Neutrophil (primary cell): ENCODE measurements at regions not wholly inside any gene's neighbourhood (a gene's known extent, or its start where the extent isn't known, plus 50 kb on each side); places are given as distances from the start of the nearest gene placed in this dataset.

Source experiments
- H3K27ac ChIP-seq: fragments of 200-600 bp; sonication (generic); 2 replicates; pipeline ENCODE4 v1.5.1; 2016; ENCODE audit warnings: mild to moderate bottlenecking, moderate library complexity
- H3K27me3 ChIP-seq: fragments of 200-600 bp; sonication (generic); 2 replicates; pipeline ENCODE4 v1.6.0; 2016; ENCODE audit warnings: mild to moderate bottlenecking
- H3K36me3 ChIP-seq: fragments of 200-600 bp; sonication (generic); 2 replicates; pipeline ENCODE4 v1.5.1; 2017
- H3K4me1 ChIP-seq, 2 experiments: fragments of 200-600 bp in 1 of 2; sonication (generic) in 1 of 2; 1 replicate in 1 of 2; 2 replicates in 1 of 2; pipeline versions ENCODE4 v1.5.1 to v1.6.1; 2013 to 2016; ENCODE audit warnings: low read depth in 1 of 2, low read length in 1 of 2, mild to moderate bottlenecking in 1 of 2, moderate library complexity in 1 of 2; ENCODE audit not compliant: control insufficient read depth in 1 of 2, insufficient read depth in 1 of 2
- H3K4me3 ChIP-seq, 2 experiments: fragments of 200-600 bp in 1 of 2; sonication (generic) in 1 of 2; 1 replicate in 1 of 2; 2 replicates in 1 of 2; pipeline ENCODE4 v1.5.1; 2013 to 2016; ENCODE audit warnings: low read depth in 1 of 2, low read length in 1 of 2, mild to moderate bottlenecking in 1 of 2, moderate library complexity in 1 of 2
- H3K9me3 ChIP-seq: fragments of 200-600 bp; sonication (generic); 2 replicates; pipeline ENCODE4 v1.5.1; 2016
- CTCF ChIP-seq: fragments of 200-600 bp; sonication (generic); IDR thresholded peaks from 2 replicates; pipeline ENCODE4 v1.5.1; 2016; ENCODE audit warnings: antibody characterized with exemption

DNA sequence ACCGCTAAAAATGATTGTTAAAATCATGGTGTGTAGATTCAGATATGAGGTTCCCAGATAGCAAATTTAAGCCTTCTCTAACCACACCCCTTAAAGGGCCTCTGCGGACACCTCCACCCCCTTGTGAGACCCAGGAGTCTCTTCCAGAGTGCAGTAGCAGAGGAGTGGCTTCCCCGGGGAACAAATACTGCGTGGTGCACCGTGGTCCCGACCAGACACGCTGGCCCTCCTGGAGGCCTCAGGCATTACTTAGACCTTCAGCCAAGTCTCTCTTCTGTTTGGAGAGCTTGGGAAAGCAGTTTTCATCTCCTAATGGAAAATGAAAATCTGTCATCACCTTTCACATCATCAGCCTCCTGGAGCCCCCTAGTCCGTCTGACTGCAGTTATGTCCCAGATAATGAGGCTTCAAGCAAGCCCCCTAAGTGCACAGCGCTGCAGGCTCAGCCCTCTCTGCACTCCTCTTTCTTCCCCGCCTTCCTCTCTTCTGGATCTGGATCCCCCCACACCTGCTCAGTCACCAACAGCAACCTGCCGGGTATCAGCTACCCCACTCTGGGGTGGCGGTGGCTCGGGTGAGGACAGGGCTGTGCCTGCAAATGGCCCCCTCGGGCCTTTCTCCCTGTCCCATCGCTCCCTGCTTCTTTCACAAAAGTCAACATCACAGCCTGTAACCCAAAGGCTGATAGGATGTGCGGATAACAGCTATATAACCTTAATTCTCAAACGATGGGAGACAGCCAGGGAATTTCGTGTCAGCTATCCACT, 58.8 kb upstream of the TAGAP start:
- Histone ChIP-seq H3K27ac (peak overlapping the region; percentile 67), H3K4me3 (peak overlapping the region in 1 of 2 experiments; percentile 42), H3K9me3 (no peaks in the 10 kb centered on the region), H3K27me3 (no peaks in the 10 kb centered on the region), H3K4me1 (peaks cover 52 to 60% of the 10 kb centered on the region in 2 experiments), H3K36me3 (no peaks in the 10 kb centered on the region)
- TF ChIP-seq CTCF = no peak

DNA sequence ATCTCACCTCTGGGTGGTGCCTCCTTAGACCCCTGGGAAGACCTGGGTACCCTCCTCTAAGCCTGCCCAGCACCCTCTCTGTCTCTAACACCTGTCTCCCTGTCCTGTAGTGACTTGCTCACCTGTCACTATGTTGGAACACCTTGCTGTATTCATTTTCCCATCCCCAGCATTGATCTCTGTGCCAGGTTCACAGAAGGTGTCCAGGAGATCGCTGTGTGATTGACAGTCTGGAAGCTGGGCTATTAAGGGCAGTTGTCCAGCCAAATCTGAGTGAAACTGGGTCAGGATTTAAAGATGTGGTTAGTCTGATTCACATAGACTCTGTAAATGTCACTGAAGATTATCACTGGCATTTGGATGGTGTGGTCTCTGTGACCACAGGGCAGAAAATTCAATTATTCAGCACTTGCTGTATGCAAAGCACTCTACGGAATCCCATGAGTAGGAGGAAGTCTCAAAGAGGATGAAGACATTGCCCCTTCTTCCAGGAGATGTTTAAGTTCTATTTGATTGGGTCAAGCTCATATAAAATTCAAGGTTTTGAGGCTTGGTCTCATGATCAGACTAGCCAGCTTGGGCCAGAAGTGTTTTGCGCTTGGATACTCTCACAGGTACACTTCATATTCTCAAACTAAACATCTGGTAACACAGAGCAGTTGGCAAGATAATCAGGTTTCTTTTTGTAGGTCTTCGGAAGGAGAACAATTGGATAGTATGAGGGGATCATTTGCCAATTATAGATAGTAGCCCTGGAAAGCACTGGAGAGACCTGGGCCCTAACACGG, 57.8 kb upstream of the TAGAP start:
- Histone ChIP-seq H3K36me3 (no peaks in the 10 kb centered on the region), H3K9me3 (no peaks in the 10 kb centered on the region), H3K4me1 (peaks cover 55 to 61% of the 10 kb centered on the region in 2 experiments), H3K27me3 (no peaks in the 10 kb centered on the region), H3K4me3 (no peak overlapping the region), H3K27ac (peak overlapping the region; percentile 9)
- TF ChIP-seq CTCF = no peak

DNA sequence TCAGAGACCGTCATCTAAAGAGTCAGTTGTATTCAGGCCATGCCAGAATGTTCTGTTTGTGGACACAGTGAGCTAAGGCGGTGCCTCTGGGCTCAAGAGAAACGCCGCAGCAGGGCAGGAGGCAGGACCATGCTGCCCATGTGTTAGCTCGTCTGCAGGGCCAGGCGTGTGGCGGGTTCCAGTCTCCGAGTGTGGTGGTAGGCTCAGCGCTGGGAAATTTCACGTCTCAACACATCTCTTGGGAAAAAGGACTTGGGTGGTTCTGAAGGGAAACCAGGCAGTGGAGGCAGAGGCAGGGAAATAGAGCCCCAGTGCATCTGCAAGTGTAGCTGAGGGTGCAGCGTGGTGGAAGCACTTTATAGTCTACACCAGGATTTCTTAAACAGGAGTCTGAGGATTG, 56.9 kb upstream of the TAGAP start:
- Histone ChIP-seq H3K27me3 (no peaks in the 10 kb centered on the region), H3K36me3 (no peaks in the 10 kb centered on the region), H3K27ac (no peak overlapping the region), H3K9me3 (no peaks in the 10 kb centered on the region), H3K4me3 (no peak overlapping the region), H3K4me1 (peaks cover 46 to 52% of the 10 kb centered on the region in 2 experiments)
- no peak for TF ChIP-seq CTCF

DNA sequence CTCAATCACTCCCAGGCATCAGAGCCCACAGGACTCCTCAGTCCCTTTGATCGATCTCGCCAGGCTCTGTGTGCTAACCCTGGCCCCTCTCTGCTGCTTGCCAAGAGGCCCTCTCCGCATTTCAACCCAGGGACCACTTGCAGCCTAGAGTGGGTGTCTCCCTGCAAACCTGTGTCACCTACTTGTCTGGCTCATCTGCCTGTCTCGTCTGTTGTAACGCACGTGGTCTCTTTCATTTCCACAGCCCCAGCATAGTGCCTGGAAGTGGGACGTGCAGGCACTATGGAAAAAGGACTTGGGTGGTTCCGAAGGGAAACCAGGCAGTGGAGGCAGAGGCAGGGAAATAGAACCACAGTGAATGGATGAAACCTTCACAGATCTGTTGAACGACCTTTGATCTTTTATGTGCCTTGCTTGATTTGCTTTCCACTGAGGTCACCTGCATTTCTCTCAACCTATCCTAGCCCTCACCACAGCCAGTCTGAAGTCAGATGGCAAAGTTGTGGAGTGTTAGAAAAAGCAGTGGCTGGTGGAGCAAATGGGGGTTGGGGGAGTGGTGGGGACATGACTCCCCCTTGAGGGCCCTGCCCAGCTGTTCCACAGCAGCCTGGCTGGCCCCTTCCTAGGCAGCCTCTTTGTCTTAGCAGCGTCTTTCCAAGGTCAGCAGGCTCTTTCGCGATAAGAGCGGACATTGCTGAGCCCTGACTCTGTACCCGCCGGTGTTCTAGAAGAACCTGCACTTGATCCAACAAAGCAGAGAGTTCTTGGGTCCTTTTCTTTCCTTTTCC, 55.8 kb upstream of the TAGAP start:
- no peak for TF ChIP-seq CTCF
- Histone ChIP-seq H3K9me3 (no peaks in the 10 kb centered on the region), H3K4me1 (peaks cover 36 to 44% of the 10 kb centered on the region in 2 experiments), H3K27ac (peak overlapping the region; percentile 22), H3K4me3 (no peak overlapping the region), H3K36me3 (no peaks in the 10 kb centered on the region), H3K27me3 (no peaks in the 10 kb centered on the region)

DNA sequence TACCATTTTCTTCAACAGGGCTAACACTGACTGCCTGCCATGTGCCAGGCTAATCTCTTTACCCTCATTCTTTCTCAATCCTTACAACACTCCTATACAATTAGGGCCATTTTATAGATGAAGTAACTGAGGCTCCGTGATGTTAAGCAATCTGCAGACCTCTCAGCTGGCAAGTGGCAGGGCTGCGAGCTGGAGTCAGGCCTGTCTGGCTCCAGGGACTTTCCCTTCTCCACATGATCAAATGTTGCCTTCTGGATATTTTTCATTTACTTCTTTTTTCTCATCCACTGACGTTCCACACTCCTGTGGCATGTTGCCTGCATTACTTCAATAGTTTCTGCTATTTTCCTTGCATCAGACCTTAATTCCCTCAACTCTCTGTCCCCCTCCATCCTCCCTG, 55.2 kb upstream of the TAGAP start:
- Histone ChIP-seq H3K4me3 (no peak overlapping the region), H3K9me3 (no peaks in the 10 kb centered on the region), H3K27ac (peak overlapping the region; percentile 22), H3K27me3 (no peaks in the 10 kb centered on the region), H3K36me3 (no peaks in the 10 kb centered on the region), H3K4me1 (peaks cover 34 to 44% of the 10 kb centered on the region in 2 experiments)
- TF ChIP-seq CTCF = no peak
